Skin epidermis (tissue), 12 donors: ENCODE measurements at regions not wholly inside any gene's neighbourhood (a gene's known extent, or its start where the extent isn't known, plus 50 kb on each side); places are given as distances from the start of the nearest gene placed in this dataset.
"Not testable (repeated sequence)": the region's sequence is repeated elsewhere in the genome, so short reads cannot be mapped to it uniquely, and the experiment has no call there.

ENCODE experiments used
- H3K27ac ChIP-seq, 21 experiments: fragments of 200-600 bp; sonication (generic) in 11 of 21; one replicate each; pipeline ENCODE4 v1.5.0; 2020; ENCODE audit warnings: mild to moderate bottlenecking in 3 of 21, inconsistent platforms in 2 of 21, moderate library complexity in 2 of 21
- H3K4me3 ChIP-seq, 7 experiments: fragments of 200-600 bp; sonication (generic) in 2 of 7; one replicate each; pipeline ENCODE4 v1.5.0; 2020; ENCODE audit warnings: inconsistent platforms in 2 of 7, mild to moderate bottlenecking in 2 of 7, moderate library complexity in 1 of 7

GRCh38 chr2:143949121-143949848 lies 570.6 kb downstream of the ZEB2 start:
- H3K4me3 ChIP-seq, result no peak overlapping the region
- H3K27ac ChIP-seq, result peak overlapping the region in 10 of 21 experiments; percentile 4 to 81 (median 52)

- Histone ChIP-seq H3K27ac (peak overlapping the region in 9 of 21 experiments; percentile 9 to 81 (median 59)), H3K4me3 (no peak overlapping the region)
Measured at GRCh38 chr2:143948710-143949109, 571.2 kb downstream of the ZEB2 start.

GRCh38 chr2:143946436-143947391 lies 573.2 kb downstream of the ZEB2 start:
- H3K27ac ChIP-seq, result peak overlapping the region in 15 of 21 experiments; percentile 28 to 81 (median 59)
- H3K4me3 ChIP-seq, result no peak overlapping the region

GRCh38 chr2:143942486-143942885 lies 577.4 kb downstream of the ZEB2 start:
- peak overlapping the region in 1 of 21 experiments; percentile 2 for H3K27ac ChIP-seq

GRCh38 chr2:143940720-143941119 lies 579.2 kb downstream of the ZEB2 start:
- Histone ChIP-seq H3K4me3 (no peak overlapping the region), H3K27ac (peak overlapping the region in 9 of 21 experiments; percentile 10 to 96 (median 68))

More at GRCh38 chr2:143942486-143942885, 577.4 kb downstream of the ZEB2 start:
- H3K4me3 ChIP-seq, result no peak overlapping the region

DNA sequence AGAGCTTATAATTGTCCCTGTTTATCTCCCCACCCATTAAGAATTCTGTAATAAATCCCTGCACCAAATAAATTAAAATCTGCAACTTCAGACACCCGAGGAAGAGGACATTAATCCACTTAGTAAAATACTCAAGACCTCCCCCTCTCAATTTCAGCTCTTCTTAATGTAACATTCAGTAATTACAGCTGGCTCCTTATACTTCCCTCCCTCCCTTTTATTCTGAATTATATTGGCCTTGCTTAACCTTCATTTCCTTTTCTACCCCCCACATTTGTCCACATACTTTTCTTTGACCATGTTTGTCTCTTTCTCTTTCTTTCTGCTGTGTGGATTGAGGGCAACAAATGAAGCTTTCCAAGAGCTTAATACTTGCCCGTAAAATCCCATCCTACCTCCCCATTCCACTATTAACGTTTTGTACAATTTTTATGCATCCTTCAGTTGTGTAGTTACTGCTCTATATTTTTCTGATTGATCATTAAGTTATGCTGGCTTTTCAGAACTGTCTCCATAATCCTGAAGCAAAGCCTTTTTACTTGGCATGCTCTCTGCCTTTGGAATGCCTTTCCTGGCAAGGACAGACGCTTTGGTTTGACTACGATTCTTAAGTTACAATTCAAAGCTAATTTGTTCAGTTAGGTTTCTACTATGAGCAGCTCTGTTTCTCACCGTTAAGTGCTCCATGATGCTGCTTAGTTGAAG lies 580.1 kb downstream of the ZEB2 start:
- Histone ChIP-seq H3K27ac (peak overlapping the region in 10 of 21 experiments; percentile 49 to 96 (median 71)), H3K4me3 (no peak overlapping the region)

GRCh38 chr2:143937723-143938350 lies 582.1 kb downstream of the ZEB2 start:
- Histone ChIP-seq H3K4me3 (peak overlapping the region; percentile 36 to 59 (median 43)), H3K27ac (peak overlapping the region; percentile 35 to 96 (median 84))

DNA sequence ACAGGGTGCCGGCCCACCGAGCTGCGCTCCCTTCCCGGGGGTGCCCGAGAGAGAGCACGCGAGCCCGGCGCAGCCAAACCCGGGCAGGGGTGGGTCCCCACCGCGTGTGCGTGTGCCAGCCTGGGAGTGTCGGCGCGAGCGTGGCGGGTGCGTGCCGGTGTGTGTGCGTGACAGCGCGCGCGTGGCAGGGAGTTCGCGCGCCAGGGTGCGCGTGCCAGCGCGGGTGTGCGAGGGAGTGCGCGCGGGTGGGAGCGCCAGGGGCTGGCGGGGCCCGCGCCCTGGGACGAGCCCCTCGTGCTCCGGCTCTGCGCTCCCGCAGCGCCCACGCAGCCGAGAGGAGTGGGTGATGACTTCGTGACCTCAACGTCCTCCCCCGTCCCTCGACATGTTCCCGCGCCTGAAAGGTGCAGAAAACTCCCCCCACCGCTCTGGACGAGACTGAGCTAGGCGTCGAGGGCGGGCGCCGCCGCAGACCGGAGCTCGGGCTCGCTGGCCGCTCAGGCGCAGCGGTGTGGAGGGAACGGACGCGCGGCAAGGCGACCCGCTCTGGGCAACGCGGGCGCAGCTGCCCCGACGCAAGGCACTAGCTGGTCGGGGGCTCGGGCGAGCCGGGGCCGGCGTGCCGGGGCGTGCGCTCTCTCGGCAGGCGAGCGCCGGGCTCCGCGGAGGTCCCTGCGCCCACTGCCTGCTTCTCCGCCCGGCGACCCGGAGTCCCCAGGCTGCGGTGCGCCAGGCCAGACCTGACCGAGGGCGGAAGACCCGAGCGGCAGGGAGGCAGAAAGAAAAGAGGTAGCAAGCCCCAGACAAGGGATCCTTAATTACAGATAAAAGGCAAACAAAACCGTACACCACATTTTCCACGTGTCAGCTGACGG lies 582.8 kb downstream of the ZEB2 start:
- H3K4me3 ChIP-seq, result peak overlapping the region; percentile 36 to 59 (median 43)
- H3K27ac ChIP-seq, result peak overlapping the region; percentile 35 to 96 (median 84)

- Histone ChIP-seq H3K27ac (peak overlapping the region in 20 of 21 experiments; percentile 60 to 96 (median 84)), H3K4me3 (peak overlapping the region; percentile 36 to 59 (median 43))
Measured at GRCh38 chr2:143936538-143936847, 583.4 kb downstream of the ZEB2 start.

DNA sequence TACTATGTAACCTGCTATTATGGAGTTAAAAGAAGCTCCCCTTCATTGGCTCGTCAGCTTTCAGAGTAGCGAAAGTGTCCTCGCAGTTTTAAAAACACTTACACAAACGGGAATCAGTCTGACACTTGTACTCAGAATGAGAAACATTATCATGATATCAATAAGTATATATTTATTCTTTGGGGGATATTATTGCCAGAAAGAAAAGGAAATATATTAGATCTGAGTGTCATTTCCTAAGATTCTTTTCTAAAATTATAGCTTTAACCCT lies 584.5 kb downstream of the ZEB2 start:
- Histone ChIP-seq H3K27ac (peak overlapping the region in 15 of 21 experiments; percentile 2 to 96 (median 83)), H3K4me3 (peak overlapping the region in 1 of 7 experiments; percentile 48)

DNA sequence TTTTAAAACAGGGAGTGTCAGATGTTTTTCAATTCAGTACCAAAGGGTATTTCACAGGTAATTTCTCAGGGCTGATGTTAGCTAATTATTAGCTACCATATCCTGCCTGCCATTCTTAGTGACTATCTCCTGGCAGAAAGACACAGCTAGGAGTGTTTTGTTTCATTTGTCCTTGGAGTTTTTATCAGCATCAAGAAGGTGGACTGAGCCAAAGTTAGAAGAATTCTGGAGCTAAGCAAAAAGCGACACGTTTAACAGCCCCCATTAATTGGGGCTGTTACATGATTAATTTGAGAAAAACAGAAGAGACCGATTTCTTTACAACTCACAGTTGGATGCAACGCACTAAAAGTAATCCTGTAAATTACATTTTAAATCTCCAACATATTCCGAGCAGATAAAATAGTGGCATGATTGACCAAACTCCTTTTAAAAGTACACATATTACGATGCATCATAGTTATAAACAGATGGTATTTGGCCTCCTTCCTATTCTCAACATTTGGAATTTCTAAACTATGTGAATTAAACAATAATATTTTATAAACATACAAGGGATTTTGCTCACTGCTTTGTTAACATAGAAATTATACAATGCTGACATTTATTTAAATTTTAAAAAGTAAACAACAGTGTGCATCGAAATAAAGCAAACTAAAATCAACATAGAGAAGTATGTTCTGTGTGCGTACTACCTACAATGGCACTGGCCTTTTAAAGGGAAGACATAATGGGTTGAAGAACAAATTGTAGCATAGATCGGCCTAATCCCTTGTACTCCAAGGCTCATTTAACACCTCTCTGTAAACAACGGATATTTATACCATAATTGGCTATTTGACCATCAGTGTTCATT lies 585.1 kb downstream of the ZEB2 start:
- no peak overlapping the region for H3K4me3 ChIP-seq
- H3K27ac ChIP-seq, result peak overlapping the region in 15 of 21 experiments; percentile 2 to 96 (median 82)

GRCh38 chr2:143933946-143934569 lies 585.9 kb downstream of the ZEB2 start:
- H3K4me3 ChIP-seq, result no peak overlapping the region
- peak overlapping the region in 12 of 21 experiments; percentile 2 to 96 (median 81) for H3K27ac ChIP-seq

- no peak overlapping the region for H3K27ac ChIP-seq
- no peak overlapping the region for H3K4me3 ChIP-seq
Measured at GRCh38 chr2:143930891-143931290, 589.0 kb downstream of the ZEB2 start.

DNA sequence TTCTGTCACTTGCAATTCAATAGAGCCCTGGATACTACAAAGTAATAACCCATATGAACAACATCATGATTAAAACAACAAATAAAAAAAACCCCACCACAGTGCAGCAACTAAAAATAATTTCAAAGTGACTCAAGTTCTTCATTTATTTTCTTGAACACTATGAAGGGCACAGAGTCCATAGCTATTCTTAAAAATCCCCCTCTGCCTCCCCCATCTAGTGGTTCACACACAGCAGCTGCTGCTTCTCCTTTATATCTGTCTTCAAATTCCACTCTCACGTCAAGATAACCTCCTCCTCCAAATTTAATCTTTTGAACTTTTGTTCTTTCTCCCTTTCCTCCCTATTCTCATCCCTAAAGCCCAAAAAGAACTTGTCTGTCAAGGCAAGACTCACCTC lies 591.3 kb downstream of the ZEB2 start:
- Histone ChIP-seq H3K27ac (no peak overlapping the region), H3K4me3 (no peak overlapping the region)

- Histone ChIP-seq H3K4me3 (no peak overlapping the region), H3K27ac (no peak overlapping the region)
Measured at GRCh38 chr2:143928184-143928583, 591.7 kb downstream of the ZEB2 start.

- Histone ChIP-seq H3K27ac (no peak overlapping the region), H3K4me3 (no peak overlapping the region)
Measured at GRCh38 chr2:143926736-143927135, 593.2 kb downstream of the ZEB2 start.

DNA sequence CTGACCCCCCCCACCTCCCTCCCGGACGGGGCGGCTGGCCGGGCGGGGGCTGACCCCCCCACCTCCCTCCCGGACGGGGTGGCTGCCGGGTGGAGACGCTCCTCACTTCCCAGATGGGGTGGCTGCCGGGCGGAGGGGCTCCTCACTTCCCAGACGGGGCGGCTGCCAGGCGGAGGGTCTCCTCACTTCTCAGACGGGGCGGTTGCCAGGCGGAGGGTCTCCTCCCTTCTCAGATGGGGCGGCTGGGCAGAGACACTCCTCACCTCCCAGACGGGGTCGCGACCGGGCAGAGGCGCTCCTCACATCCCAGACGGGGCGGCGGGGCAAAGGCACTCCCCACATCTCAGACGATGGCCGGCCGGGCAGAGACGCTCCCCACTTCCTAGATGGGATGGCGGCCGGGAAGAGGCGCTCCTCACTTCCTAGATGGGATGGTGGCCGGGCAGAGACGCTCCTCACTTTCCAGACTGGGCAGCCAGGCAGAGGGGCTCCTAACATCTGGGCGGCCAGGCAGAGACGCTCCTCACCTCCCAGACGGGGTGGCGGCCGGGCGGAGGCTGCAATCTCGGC lies 597.6 kb downstream of the ZEB2 start:
- not testable (repeated sequence) for H3K27ac ChIP-seq

More for the DNA sequence above, 597.6 kb downstream of the ZEB2 start:
- not testable (repeated sequence) for H3K4me3 ChIP-seq
